GM18867 (cell line): ENCODE measurements at regions not wholly inside any gene's neighbourhood (a gene's known extent, or its start where the extent isn't known, plus 50 kb on each side); places are given as distances from the start of the nearest gene placed in this dataset.

Experiments
- ATAC-seq: cut with Tn5 transposase; IDR thresholded peaks from one replicate; pipeline ENCODE4 v1.9.1; 2021; ENCODE audit warnings: mild to moderate bottlenecking, moderate library complexity; ENCODE audit not compliant: unreplicated experiment

DNA sequence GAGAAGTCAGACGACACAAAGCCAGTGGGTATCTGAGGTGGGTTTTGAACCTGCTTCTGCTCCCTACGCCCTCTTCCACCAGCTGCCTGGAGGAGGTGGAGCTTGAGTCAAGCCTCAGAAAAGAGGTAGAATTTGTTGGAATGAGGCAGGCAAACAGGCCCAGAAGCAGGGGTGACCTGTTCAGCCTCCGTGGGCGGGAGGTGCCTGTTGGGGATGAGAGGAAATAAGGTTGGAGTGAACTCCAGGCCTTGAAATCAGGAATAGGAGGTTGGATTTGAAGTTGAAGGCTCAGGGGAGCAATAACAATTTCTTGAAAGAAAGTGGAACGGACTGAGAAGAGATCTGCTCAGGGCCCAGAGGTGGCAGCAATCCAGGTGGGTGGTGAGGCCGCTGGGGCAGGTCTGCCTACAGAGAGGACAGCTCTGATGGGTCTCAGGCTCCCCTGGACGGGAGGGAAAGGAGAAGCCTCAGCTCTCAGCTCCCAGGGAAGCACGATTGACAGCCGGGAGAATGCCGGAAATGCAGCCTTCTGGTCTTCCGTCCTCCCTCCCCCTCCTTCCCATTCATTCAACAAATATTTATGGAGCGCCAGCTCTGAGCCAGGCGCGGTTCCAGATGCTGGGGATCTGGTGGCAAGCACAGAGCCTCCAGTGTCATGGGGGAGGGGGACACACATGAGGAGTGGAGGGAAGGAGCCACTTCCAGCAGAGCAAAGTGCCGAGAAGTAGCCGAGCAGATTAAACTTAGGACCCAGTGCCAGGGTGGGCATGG, 61.9 kb upstream of the CIBAR2 start:
- no peak for ATAC-seq

DNA sequence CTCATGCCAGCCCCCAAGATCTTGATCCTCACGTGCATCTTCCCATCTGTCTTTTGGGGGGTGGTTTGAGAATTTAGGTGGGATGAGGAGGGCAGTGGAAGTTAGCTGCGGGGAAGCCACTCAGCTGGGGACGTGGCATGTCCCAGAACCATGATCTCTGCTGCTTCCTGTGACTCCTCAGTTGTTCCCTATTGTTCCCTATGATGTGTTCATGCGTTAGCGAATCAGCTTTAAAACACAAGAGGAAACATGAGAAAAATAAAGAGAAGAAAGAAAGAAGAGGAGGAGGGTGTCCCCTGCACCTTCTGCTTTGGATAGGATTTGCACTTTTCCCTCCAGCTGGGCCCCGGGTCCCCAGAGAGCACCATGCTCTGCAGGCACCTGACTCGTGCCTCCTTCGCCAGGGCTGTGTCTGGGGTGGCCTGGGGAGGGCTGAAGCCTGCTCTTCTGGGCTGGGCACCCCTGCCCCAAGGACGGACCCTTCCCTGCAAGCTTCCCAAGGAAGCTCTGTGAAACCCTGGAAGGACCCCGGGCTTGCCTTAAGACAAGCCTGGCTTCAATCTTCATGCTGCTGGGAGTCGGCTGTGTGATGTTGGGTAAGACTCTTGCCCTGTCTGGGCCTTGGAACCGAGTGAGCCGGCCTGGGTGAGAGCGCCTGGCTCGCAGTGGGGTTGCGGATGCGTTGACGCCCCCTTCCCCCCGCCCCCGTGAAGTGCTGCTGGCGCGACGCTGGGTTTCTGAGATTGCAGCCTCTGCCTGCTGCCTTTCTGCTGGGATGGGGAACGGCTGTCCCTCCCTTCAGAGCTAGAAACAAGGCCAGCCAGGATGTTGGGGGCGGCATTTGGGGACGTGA, 62.8 kb upstream of the CIBAR2 start:
- ATAC-seq, result no peak

DNA sequence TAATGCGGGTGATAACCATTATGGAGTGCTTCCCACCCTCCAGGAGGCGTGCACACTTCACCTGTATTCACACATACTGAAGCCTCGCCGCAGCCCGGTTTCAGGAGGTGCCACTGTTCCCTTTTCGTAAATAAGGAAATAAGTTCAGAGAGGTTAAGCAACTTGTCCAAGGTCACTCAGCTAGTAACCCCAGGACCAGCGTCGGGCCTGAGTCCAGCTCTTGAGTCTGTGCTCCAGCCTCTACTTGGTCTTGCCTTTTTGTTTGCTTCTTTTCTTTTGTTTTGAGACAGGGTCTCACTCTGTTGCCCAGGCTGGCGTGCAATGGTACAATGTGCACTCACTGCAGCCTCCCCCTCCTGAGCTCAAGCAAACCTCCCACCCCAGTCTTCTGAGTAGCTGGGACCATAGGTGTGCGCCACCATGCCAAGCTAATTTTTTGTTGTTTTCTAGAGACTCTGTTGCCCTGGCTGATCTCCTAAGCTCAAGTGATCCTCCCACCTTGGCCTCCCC, 63.5 kb upstream of the CIBAR2 start:
- ATAC-seq, result no peak

DNA sequence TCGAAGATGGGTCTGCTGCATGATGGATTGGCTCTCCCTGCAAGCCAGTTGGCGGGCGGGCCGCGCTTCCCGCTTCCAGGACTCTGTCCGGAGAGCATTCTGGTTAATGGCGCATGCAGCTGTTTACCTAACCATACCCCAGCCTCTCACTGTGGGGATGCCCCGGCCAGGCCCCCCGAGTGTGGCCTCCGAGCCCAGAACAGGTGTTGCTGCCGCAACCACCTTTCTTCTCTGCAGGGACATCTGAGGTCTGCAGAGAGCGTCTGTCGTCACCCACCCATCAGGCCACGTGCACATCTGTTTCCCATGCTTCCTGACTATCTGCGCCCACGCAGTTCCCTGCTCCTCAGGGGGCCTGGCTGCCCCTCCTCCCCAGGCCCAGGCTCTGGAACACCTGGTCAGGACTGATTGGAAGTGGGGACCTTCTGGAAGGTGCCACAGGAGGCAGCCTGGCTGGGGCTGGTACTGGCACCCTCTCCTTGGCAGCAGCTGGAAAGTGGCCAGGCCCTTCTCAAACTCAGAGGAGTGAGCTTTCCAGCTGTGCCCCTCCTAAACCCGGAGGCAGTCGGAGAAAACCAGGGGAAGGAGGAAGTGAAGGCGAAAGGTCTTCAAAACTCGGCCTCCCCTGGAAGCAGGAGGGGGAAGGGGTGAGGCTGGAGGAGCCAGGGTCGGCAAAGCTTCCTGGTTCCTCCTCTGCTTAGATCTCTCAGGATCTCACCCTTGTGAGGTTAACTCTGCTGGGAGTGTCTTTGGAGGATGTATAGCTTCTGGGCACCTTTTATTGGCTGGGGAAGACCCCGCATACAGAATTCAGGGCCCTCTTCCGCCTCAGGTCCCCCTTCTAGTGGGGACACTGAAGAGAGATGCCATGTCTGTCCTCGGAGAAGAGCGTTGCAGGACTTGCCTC, 64.5 kb upstream of the CIBAR2 start:
- no peak for ATAC-seq

DNA sequence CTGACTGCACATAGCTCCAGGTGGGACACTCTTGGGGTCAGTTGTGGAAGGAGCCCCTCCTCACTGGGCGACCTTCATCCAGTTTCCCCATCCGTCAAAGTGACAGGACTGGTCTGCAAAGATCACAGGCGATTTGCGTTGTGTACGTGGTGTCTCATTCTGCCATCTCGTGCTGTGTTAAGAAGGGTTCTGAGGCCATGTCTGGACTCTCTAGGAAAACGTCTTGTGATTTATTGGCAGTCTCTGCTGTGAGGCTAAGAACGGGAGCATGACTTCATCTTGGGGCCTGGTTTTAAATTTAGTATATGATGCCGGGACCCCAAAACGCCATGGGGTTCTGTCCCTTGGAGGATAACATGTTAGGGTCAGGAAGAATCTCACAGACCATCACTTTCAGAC, 65.2 kb upstream of the CIBAR2 start:
- ATAC-seq, result no peak

DNA sequence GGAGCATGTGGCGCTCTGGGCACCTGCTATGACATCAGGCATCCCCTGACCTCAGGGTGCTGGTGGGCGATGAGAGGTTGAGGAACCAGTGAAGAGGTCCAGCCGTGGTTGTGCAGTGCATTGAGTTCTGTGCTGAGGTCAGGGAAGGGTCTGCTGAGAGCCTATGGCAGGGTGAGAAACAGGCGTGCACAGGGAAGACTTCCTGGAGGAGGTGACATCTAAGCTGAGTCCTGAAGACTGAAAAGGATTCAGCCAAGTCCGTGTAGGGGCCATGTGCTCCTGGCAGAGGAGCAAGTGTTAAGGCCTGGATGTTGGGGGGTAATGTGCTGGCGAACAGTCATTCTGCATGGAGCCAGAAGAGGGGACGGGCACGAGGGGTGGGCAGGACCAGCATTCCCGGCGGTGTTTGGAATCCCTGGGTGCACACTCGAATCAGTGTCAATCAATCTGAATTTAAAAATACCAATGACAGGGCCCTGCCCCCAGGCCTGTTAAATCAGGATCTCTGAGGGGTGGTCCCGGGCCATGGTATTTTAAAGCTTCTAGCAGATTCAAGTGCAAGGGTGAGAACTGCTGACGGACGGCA, 65.8 kb upstream of the CIBAR2 start:
- ATAC-seq, result no peak

DNA sequence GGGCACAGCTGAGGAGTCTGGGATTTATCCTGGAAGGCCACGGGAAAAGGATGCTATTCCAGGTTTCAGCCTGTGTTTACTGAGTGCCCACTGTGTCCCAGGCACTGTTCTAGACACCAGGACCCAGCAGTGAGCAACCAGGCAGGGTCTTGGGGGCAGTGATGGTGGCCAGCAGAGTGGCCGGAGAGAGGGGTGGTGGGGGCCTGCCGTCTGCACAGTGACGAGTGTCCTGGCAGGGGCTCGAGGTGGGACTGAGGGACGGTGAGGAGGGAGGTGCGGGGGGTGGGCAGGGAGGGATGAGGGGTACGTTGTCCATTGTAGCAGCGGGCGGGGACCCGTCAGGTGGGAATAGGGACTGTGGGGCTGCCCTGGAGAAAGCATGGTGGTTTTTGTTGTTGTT, 66.3 kb upstream of the CIBAR2 start:
- no peak for ATAC-seq

DNA sequence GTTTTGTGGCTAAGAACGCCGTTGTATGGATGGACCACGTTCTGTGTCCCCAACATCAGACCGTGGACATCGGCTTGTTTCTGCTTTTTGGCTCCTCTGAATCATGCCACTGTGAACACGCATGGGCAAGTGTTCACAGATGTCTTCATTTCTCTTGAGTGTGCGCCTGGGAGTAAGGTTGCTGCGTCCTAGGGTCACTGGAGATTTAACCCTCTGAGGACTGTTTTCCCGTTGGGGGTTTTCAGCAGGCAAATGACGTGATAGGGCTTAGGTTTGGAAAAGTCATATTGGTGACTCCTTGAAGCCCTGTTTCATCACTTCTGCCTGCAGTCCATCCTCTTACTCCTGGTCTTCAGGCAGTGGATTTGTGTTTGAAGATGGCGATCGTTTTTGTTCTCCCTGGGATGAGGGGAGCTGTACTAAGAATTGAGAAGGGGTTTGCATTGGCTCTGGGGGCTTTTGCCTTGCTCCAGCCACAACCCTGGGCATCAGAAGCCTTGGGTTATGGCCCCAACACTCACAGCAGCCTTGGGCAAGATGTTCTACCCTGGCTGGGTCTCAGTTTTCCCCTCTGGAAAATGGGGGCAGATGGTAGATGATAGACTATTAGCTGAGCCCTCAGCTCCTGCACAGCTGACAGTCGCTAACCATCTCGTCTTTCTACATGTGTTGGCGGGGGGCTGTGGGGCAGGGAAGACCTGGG, 67.2 kb upstream of the CIBAR2 start:
- ATAC-seq, result no peak

DNA sequence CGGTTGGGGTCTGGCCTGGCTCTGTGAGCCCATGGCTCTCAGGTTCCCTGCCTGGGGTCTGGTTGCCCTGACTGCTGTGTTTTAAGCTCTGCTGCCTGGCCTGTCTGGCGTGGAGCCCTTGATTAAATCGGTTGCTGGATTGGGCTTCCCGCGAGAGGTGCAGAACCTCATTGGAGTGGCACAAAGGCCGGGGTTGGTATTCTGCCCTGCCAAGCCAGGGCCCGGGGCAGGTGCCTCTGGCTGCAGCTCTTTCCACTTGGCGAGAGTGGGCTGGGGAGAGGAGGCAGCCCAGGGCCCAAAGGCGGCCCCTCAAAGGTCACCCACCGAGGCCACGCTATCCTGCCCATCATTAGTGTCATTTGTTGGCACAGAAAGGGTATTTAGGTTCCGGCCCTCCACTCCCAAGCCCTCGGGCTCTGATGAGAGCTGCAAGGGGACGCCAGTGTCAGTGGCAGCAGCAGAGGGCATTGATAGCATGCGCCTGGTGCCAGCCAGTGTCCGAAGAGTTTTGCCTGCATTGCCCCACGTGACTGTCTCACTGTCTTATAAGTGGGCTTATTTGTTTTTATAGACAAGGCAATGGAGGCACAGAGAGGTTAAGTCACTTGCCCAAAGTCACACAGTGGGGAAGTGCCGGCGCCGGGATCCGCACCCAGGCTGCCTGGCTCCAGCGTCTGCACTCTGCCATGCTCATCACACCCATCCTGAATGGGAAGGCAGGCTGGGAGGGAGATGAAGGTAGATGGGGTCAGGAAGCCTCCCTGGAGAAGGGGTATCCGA, 68.0 kb upstream of the CIBAR2 start:
- no peak for ATAC-seq

DNA sequence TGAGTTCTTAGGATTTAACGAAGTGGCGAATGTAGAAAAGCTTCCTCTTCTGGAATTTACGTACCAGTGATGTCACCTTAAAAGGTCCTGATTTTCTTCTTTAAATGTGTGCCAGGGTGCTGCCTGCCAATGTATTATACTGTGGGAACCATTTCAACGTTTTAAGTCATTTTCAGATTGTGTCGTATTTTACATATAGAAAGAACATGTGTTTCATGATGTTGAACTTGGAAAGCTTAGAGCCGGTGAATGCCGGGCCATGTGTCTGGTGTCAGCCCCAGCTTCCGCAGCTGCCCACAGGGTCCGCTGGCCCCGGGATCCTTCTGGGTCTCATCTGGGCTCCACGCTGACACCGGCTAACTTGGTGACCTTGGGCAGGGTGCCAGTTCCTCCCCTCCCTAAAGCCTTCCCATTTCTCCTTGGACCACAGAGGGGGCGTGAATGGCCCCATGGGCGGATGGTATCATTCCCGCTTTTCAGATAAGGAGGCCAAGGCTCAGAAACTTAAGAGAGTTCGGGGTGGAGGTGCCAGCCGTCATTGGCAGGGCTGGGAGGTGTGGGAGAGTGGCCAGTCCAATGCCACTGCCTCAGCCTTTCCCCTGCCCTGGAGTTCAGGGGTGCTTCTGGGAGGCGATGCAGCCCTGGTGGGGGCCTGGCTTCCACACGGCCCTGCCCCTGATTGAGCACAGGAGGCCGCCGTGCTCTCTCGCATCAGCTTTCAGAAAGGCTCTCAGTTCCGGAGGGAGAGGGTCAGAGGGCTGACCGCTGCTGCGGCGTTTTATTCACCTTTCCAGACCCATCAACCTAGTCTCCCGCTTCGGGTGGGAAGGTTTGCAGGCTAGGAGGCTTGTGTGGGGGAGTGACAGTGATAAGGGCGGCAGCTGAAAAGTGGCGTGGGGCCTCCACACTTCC, 68.8 kb upstream of the CIBAR2 start:
- no peak for ATAC-seq

DNA sequence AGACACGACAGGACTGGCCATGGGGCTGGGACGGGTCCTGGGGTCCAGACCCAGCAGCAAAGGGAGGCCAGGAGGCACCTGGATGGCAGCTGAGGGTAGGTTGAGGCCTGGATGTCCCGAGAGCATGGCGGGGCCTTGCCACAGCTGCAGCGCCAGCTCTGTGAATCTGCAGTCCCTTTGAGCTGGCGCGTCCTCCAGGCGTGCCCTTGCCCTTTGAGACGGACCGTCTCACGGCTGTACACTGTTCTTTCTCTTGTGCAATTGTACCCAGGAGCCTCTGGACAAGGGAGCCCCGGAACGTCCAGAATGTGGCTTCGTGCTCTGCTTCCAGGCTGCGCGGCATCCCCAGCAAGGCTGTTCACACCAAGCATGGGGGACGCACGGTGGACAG, 69.5 kb upstream of the CIBAR2 start:
- ATAC-seq, result no peak

DNA sequence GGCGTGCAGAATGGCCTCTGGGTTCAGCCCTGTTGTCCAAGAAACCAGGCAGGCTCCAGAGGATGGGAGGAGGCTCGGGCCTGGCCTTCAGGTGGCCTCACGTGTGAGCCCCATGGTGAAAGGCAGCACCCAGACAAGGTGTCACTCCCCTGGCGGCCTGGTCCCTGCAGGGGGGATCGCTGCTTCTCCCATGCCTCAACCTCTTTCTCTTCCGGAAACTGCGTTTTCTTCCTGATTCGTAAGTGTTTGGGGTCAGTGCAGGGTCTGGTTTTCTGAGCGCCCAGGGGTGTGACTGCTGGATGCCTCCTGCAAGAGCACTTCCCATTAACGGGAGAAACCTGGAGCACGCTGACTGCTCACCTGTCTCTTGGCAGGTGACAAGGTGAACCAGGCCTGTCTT, 70.0 kb upstream of the CIBAR2 start:
- no peak for ATAC-seq

DNA sequence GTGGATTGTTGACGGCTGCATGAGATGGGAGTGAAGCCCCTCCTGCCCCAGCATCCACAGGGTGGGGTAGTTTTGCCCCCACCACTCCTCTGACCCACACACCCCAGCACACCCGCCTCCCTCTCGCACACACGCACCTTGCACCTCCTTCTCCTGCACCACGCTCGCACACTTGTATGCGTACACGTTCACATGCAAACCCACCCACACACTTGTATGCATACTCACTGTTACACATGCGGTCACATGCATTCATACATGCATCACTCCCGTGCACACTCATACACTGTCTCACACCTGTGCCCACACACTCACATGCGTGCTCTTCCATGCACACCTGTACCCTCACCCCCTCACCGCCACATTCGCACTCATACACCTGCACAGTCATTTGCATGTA, 70.5 kb upstream of the CIBAR2 start:
- no peak for ATAC-seq

DNA sequence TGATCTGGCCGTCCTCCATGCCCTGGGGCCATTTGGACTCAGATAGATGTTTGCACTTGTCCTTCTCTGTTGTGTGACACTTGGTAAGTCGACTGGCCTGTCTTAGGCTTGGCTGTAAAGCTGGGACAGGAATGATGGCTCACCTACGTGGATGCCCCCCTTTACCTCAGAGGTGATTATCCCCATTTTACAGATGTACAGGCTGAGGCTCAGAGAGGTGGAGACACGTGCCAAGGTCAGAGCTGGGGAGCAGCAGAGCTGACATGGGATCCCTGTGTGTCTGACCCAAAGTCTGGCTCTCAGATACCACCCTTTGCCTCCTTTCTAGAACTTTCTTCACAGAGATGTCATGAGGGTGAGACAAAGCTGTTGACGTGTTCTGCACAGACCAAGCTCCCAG, 71.3 kb upstream of the CIBAR2 start:
- no peak for ATAC-seq

DNA sequence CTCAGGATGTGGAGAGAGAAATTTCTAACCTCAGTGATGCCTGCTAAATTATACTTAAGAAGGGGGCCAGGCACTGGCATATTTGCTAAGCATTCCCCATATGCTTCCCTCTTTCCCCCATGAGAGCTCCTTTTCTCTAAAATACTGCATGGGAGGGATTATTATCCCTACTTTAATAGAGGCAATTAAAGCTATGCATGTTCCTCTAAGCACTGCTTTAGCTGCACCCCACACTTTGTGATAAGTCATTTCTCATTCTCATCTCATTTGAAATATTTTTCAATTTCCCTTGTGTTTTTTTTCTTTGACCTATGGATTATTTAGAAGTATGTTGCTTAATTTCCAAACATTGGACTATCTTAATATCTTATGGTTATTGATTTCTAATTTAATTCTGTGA, 72.1 kb upstream of the CIBAR2 start:
- ATAC-seq, result no peak

DNA sequence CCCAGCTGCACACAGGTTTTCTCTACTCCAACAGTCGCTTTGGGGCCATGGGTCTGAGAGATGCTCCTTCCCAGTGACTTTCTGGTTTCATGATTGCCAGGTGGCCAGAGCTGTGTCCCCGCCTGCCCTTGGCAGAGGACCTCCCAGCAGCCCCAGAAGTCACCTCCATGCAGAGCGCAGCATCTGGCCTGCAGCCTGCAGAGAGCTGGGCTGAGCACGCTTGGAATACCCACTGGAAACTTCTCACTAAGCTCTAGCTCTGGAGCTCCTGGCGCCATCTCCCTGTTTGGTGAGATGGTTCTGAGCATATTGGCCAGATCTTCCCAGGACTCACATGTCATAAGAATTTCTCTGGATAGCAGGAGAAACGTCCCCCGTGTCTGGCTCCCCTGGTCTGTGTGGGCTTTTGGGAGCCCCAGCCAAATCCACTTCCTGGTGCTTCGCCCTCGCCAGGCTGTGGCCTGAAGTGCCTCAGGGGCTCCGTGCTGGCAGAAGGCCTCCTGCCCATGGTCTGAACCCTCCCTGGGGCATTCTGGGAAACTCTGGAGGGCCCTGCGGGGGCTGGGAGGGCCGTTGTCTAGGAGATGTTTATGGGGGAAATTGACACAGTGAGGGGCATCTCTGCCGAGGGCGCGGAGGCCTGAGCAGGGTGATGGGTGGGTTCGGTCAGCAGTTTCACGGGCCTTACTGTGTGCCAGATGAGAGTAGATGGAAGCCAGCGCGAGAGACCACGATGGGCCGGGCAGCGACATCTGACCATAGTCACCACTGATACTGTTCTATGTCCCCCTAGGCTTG, 73.2 kb upstream of the CIBAR2 start:
- ATAC-seq, result no peak

DNA sequence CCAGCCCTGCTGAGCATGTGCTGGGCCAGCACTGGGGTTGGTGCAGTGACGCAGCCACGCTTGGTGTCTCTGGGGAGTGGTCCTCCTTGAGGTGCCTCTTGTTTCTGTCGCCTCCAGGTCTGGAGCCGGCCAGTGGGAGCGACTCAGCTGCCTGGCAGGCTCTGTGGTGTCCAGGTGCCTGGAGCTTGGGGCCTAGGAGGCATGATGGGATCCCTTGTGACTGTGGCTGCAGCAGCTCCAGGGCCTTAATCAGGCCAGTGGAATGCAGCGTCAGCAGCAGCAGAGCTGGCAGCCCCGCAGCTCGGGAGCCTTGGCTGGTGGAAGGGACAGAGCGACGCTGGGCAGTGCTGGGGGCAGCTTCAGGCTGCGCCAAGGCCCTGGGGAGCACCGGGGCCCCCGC, 74.7 kb upstream of the CIBAR2 start:
- ATAC-seq, result no peak

DNA sequence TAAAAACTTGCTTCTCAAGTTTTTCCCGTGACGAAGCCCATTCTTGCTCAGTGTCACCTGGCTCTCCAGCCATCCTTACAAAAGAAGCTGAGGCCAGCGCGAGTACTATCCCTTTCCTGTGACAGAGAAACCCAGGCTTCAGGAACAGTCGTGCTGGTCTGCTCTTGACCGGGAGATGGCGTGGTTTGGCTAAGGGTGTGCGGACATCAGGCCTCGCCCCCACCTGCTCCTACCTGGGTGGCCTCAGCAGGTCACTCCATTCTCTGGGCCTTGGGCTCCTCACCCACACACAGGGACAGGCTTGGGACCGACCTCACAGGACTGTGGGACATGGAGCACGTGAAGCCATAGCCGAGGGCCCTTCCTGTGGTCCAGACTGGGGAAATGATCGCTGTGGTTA, 75.2 kb upstream of the CIBAR2 start:
- ATAC-seq, result no peak
